Vagina (tissue), 2 donors: ENCODE measurements at regions not wholly inside any gene's neighbourhood (a gene's known extent, or its start where the extent isn't known, plus 50 kb on each side); places are given as distances from the start of the nearest gene placed in this dataset.

Source experiments
- POLR2AphosphoS5 ChIP-seq, 2 donors: sonication (generic); formaldehyde crosslinking; IDR thresholded peaks; one replicate each; pipeline ENCODE4 v1.9.0; 2017; ENCODE audit warnings: antibody characterized with exemption in 2 of 2, mild to moderate bottlenecking in 2 of 2, low read depth in 1 of 2; ENCODE audit not compliant: insufficient read depth in 1 of 2
- TF ChIP-seq, protein P1 (sequence below), 3 experiments: fragments of 450-650 bp in 2 of 3; fragments of 200-600 bp in 1 of 3; sonication (generic) in 1 of 3; IDR thresholded peaks; one replicate each; pipeline ENCODE4 v1.5.1; 2017 to 2019; ENCODE audit warnings: antibody characterized with exemption in 3 of 3, mild to moderate bottlenecking in 2 of 3, moderate library complexity in 2 of 3

GRCh38 chr13:111961651-111962192 is 105.2 kb upstream of the SOX1 start:
- no peak for TF ChIP-seq POLR2AphosphoS5 (IDR thresholded peaks at IDR 0.05; ENCODE audit: insufficient read depth in 1 of 2, low read depth in 1 of 2)
- TF ChIP-seq, protein P1, sequence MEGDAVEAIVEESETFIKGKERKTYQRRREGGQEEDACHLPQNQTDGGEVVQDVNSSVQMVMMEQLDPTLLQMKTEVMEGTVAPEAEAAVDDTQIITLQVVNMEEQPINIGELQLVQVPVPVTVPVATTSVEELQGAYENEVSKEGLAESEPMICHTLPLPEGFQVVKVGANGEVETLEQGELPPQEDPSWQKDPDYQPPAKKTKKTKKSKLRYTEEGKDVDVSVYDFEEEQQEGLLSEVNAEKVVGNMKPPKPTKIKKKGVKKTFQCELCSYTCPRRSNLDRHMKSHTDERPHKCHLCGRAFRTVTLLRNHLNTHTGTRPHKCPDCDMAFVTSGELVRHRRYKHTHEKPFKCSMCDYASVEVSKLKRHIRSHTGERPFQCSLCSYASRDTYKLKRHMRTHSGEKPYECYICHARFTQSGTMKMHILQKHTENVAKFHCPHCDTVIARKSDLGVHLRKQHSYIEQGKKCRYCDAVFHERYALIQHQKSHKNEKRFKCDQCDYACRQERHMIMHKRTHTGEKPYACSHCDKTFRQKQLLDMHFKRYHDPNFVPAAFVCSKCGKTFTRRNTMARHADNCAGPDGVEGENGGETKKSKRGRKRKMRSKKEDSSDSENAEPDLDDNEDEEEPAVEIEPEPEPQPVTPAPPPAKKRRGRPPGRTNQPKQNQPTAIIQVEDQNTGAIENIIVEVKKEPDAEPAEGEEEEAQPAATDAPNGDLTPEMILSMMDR (IDR thresholded peaks at IDR 0.05) = no peak
